GM21390 (cell line): ENCODE measurements at regions not wholly inside any gene's neighbourhood (a gene's known extent, or its start where the extent isn't known, plus 50 kb on each side); places are given as distances from the start of the nearest gene placed in this dataset.

Experiments used
- ATAC-seq: cut with Tn5 transposase; IDR thresholded peaks from one replicate; pipeline ENCODE4 v1.9.1; 2021; ENCODE audit not compliant: unreplicated experiment

DNA sequence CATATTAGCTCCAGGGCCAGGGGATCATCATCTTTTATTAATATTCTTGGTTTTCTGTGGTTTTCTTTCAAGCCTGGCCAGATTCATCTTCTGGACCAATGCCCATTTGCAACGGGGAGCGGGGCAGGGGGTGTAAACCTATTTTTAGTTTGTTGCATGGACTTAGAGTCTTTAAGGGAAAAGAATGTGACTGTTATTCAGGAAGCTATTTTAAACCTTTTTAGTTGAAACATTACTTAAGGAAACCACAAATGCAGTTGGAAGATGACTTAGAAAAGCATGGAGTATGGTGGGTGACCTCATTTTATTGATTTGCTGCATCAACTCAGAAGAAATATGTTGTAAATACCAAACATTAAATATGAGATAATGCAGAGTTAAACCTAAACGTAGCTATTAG, 368.4 kb upstream of the E2F7 start:
- no peak for ATAC-seq

DNA sequence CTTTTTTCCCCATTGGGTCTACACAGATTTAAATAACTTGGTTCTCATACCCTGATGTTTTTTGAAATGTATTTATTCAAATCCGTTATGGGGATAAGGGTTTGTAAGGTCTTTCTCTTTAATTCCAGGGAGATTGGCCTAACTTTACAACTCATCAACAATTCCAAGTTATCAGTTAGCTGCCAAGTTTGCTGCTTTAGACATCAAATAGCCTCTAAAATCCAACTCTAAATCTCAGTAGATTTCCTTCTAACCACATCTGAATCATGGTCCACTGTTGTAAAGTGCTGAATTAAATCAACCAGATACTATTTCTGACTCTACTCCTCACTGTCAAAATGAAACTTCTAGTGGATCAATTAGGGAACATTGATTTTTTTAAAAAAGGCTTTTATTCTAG, 364.1 kb upstream of the E2F7 start:
- ATAC-seq, result no peak

DNA sequence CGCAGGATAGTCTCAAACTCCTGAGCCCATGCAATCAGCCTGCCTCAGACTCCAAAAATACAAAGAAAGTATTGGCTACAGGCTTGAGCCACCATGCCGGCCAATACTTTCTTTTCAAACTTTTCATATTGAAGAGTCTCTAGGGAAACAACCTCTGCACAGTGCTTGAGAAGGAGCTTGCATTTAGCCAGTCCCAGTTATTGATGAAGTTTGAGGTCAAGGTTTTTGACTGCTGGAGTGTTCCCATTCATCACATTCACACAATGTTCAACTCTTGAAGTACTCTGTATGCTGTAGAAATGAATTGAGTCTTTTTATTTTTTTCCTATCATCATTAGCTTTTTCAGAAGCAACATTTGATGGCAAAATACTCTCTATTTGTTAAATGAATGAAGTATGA, 355.8 kb upstream of the E2F7 start:
- ATAC-seq, result no peak

DNA sequence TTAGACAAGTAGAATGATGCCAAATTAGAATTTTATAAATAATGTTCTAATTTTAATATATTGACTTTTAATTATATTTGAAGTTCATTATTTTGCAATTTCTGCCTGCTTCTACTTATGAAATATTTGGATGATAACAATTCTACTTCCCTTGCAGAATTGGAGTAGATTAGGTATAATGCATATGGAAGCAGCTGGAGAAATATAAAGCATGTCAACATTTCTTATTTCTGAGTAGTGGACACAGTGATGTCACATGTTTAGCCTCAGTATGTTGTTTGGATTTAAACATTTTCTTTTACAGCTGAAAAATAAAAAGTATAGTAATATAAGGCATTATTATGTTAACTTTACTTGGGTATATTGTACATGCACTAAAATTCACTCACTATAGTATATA, 344.2 kb upstream of the E2F7 start:
- no peak for ATAC-seq

DNA sequence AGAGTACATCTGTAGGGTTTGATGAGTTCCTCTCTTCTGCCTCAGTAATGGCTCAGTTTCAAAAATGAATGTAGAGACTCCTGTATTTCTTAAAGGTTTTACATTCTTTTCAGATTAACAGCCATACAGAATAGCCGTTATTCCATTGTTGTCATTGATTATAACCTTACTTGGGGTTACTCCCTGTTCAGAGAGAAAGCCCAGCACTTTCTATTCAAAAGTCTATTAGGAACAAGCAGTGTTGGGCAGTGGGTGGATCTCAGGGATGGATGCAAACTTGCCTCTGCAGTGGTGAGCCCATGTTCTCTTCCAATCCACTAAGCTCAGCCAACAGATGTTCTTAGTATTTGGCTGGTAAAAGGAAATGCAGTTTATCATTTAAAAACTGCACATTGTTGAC, 342.6 kb upstream of the E2F7 start:
- no peak for ATAC-seq

DNA sequence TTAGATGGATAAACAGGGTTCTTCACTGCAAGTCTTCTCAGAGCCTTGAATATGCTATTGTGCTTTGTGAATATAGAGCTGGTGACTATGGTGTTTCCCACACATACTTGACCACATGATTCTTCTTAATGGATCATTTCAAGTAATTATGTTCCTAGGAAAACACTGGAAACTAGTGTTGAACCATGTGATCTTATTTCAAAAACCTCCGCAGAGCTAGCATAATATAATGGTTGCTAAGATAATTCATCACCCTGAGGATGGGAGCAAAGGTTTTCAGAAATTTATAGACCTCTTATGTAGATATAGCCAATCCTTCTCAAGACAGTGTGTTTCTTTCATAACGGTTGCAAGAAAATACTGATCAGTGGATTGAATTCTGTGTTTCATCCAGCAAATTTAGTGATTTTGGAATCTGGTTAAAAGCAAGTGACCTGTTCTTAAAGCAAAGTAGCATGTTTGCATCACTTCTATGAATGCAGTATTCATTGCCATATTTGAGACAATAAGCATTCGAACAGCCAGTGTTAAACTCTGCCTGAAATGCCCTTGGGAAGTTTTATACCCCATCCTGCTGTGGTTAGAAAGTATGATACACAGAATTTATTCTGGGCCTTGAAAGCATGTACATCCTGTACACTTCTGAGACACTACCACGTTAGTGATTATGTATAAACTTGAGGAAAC, 341.0 kb upstream of the E2F7 start:
- ATAC-seq, result no peak

DNA sequence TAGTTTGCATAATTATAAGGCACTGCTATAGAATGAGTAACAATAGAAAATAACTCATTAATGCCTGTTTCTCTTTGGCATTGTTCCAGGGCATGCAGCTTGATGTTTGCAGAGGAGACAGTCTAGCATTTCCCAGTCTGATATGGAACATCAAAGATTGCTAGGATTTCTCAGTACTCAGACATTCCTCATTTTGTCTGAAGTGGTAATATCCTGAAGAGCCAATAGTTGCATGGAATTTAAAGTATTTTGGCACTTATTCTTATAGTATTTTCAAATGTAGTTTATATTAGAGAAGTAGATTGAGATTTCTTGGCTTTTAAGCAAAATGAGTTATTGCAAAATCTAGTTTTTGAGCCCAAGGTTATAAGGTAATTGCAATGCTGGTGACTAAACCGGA, 337.3 kb upstream of the E2F7 start:
- ATAC-seq, result no peak

DNA sequence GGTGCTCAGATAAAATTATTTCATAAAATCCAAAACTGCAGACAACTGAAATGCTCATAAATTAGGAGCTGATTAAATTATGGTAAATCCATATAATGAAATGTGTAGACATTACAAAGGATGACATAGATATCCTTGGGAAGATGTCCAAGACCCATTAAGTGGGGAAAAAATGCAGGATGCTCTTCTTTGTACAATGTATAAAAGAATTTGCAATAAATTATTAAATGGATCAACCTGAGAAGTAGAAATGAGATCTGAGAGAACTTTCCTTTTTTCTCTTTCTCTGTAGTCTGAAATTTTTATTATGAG, 336.4 kb upstream of the E2F7 start:
- ATAC-seq, result no peak

DNA sequence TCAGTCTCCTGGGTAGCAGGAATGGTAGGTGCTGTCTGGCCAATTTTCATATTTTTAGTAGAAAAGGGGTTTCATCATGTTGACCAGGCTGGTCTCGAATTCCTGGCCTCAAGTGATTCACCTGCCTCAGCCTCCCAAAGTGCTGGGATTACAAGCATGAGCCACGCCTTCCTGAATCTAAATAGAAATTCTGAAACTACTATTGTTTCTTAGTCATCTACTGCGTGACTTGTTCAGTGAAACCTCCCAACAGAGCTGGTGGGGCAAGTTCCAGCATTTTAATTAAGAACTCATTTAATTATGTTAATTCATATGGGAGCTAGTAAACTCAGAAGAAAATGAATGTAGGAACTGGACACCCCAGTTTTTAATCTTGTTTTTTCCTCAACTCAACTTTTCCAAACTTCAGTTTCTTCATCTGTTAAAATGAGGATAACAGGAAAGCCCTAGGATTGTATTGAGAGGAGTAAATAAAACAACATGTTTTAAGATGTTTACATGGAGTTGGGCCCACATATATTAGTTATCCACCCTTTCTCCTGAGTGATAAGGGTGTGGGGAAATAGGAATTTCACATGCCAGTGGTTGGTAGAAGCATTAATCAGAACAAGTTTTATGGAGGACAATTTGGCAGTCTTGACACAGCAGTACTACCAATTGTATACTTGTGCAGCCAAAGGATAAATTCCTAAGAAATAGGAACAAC, 335.8 kb upstream of the E2F7 start:
- ATAC-seq, result no peak

DNA sequence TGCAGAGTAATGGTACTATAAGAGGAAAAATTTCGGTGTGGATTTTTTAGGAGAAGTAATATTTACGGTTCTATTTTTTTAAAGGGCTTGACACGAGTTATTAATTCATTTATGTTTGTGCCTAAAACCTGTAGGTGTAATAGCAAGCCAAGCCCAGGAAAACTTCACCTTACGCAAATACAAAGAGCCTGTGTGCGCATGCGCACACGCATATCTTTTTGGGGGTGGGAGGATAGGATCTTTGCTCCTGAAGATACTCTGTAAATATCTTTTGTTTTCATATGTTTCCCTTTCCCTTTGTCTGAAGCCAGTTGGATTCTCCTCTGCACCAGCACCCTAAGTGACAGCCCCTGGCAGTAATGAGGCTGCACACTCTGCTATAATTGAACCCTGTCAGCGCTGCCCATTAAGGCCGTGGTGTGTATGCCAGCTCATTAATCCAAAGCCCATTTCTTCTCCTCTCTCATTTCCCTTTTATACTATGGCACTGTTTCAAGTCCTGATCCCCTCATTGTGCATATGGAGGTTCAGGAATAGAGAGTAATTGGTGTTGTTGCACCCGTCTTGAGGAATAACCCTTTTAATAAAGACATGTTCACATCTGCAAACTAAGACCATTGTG, 327.2 kb upstream of the E2F7 start:
- ATAC-seq, result no peak

DNA sequence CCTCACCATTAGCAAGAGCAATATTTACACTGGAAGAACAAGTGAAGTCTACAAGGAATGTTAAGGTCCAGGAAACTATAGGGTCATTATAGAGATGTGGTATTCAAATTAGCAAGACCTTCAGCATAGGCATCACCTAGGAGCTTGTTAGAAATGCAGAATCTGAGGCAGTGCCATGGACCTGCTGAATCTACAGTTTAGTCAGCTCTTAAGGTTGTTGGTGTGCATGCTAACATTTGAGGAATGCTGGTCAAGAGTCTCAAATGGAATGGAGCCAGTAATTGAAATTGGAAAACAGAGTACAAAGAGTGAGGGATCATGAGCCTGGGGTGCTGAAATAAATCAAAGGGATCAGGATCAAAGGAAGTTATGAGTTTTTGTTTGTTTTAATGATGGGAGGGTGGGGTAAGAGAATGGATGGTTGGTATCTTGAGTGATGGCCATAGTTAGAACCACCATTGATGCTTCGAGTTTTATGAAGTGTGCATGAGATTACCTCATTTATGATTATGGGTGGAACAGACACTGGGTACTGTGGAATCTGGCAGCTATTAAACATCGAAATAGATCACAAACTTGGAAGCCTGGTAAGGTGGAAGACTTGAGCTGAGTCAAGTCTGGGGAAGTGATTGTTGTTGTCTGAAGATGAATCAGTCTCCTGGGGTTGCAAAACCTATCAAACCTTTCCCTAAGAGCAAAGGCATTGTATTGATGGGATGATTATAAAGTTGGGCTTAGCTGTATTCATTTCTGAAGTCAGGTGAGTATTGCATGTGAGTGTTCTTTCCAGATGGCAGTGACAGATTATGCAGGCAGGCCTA, 323.3 kb upstream of the E2F7 start:
- no peak for ATAC-seq

DNA sequence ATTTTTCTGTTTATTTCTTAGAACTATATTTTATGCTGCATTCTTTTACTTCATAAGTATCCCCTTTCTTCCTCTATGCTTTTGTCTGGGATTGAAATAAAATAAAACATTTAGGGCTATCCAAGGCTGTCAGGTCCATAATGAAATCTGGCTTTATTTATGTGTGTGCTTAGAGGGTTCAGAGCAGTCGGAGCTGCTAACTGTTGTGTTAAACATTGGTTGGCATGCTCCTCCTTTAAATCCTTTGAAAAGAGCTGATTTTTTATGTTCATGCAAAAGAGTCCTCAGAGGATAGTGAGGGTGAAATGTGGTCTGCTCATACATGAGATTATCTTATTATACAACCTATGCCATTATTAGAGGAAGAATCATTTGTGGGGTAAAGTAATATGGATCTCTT, 322.3 kb upstream of the E2F7 start:
- ATAC-seq, result no peak

DNA sequence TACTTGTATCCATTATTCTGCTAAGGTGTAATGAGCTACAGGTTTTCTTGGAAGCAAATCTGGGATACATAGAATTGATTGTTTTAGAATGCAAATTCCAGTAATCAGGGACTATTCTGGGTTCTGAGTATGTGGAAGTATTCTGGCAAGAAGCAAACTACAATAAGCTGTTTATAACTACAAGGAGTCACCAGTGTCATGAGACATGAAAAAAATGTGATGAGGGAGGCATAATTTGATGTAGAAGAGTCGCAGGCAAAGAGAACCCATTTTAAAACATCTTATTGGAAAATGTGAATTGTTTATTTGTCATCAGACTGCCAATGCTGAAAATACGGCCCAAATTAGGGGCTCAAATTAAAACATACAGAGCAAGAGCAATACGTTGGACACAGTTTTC, 321.8 kb upstream of the E2F7 start:
- no peak for ATAC-seq

DNA sequence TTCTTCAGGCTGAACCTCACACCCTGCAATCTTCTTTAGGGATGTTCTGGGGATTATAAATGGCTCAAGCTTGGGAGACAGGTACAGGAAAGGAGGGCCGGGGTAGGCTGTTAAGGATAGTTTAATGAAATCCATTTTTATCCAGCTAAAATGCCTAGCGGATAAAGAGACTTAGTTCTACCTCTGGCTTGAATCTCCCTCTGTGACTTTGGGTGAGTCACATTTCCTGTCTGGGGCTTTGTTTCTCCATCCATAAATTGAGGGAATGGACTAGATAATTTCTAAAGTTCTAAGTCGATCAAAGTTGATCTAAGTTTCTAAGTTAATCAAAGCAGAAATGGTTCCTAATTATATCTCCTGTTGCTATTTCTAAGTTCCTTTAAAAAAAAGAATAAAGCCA, 319.6 kb upstream of the E2F7 start:
- no peak for ATAC-seq

DNA sequence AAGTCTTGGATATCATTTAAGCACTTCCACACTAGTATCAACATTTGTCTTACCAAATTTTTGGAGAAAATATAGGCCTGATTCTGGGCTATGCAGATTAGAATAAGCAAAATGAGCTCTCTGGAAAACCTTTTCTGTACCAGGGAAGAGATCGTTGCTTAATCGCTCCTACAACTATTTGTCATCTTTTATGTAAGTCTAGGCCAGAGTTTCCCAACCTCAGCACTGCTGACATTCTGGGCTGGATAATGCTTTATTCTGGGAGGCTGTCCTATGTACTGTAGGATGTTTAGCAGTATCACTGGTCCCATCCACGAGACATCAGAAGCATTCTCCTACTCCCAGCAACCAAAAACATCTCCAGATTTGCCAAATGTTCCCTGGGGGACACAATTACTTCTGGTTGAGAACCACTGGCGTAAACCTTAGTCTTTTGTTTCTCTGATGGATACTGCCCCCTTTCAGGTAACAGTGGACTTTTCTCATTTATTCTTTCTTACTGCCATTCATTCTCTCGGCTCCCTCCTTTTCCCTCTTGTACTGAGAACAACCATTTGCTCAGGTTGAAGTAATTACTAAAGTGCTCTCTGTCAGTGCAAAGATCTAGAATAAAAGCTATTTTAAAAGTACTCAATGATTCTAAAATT, 316.9 kb upstream of the E2F7 start:
- ATAC-seq, result no peak

DNA sequence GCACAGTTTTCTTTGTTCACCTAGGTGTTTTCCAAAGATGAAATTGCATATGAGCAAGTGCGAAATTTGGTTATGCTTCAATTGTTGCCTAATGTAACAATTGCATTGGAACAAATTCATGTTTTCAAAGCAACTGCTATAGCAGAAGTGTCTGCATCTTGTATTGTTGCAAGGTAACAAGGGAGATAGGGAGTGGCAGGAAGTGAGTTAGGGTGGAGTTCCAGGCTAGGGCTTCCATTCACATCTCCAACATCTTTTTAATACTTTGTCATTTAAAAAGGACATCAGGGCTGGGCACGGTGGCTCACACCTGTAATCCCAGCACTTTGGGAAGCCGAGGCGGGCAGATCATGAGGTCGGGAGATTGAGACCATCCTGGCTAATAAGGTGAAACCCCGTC, 312.3 kb upstream of the E2F7 start:
- ATAC-seq, result no peak

DNA sequence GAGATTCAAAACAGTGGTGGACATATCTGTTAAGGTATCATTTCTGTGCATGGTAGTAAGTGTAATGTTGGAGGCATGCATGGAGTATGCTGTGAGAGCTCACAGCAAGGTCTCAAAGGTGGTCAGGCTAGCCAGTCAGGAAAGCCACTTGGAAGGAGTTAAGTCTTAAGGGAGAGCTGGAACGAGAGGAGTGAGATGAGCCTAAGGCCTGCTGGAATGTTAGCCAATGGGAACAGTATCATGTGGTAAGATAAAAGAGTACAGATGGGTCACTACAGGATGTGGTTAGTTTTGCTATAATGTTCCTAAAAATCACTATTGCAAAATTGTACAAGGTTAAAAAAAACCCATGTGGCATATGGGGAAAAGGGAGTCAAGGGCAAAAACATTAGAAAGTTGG, 311.7 kb upstream of the E2F7 start:
- ATAC-seq, result no peak

DNA sequence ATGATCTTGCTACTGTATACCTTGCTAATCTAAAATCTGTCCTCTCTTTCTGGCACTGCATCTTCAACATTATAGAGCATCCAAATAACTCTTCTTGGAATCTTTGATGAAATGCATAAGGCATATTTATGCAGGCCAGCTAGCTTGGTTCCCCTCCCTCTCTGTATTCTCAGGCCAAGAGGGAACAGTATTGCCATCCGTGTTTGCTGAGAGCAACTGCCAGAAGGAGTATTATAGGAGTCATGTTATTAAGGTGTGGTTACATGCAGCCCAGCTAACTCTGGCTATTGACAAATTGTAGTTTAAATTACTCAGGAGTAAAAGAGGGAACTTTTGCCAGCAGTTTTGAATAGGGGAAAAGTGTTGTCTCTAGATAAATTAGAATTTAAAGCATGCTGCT, 309.3 kb upstream of the E2F7 start:
- ATAC-seq, result no peak

DNA sequence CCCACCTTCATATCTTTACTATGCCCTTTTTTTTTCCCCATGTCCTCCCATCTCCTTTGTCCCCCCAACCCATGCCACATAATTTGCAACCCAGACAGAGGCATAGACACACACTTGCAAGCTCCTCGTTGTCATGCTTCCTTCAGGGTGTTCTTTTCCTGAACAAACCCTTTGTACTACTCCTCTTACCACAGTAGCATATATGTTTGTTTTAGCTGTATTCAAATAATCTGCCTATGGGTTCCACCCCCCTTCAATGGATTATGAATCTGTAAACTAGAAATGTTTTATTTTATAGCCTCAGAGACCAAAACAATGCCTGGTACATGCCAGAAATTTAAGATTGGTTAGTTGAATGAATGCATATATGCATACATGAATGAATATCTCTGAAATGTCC, 307.1 kb upstream of the E2F7 start:
- ATAC-seq, result no peak

DNA sequence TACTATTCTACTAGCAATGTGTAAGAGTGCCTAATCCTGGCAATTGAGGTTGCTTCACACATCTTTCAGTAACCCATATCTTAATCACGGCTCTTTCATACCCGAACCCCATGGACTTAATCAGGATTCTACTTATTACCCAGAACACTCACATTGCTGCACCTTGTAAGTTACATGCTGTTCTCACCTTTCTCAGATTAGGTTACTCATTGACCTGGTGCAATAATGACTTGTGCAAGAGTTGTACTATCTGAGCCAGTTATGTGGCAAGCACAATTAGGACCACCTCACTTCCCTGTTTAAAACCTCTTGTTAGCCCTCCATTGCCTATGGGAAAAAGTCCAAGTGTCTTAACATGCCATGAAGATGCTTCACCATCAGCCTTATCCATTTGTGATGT, 306.7 kb upstream of the E2F7 start:
- no peak for ATAC-seq

DNA sequence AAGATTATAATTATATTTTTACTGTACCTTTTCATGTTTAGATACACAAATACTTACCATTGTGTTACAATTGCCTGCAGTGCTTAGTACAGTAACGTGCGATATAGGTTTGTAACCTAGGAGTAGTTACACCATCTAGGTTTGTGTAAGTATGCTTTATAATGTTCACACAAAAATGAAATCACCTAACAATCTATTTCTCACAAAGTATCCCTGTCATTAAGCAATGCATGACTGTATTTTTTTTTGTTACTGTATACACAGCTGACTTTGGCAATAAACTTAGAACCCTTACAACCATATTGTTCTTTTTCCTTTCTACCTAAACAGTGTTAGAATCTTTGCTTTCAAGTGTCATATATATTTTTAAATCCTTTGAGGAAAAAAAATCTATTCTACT, 303.0 kb upstream of the E2F7 start:
- no peak for ATAC-seq
